HG03575 (cell line): ENCODE measurements at regions not wholly inside any gene's neighbourhood (a gene's known extent, or its start where the extent isn't known, plus 50 kb on each side); places are given as distances from the start of the nearest gene placed in this dataset.

Experiments
- ATAC-seq: cut with Tn5 transposase; IDR thresholded peaks from one replicate; pipeline ENCODE4 v1.9.1; 2021; ENCODE audit not compliant: unreplicated experiment, insufficient number of reproducible peaks, low FRiP score; ENCODE audit errors: extremely low read depth

DNA sequence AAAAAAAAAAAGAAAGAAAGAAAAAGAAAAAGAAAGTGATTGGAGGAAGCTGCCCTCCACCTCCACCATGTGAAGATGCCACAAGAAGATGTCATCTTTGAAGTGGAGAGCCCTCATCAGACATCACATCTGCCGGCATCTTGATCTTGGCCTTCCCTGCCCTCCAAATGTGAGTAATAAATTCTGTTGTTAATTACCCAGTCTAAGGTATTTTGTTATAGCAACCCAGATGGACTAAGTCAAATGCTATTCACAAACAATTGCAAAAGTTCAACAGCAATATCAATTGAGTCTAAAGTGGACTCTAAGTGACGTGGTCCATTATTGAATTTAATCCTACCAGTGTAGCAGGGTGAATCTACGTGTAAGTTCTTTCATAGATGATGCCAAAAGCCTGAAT, 55.9 kb upstream of the NUP160 start:
- ATAC-seq = no peak

DNA sequence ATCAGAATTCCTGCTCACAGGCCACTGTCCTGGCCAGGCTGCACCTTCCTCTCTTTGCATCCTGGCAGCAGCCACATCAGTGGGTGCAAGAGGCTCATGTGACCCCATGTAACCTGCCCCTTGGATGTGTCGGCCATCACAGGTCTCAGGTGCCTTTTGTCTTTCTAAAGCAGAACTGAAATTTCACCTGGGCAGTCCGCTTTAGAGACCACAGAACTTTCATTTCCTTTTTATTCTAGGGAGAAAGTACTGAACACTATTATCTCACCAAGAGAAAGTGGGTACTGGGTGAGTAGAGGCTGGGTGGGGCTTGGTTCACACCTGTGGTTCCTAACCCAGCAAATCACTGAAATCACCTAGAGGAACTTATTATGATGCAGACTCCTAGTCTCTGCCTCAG, 51.7 kb upstream of the NUP160 start:
- ATAC-seq = peak; percentile 87
